Endothelial cell of umbilical vein (primary cell): ENCODE measurements at regions not wholly inside any gene's neighbourhood (a gene's known extent, or its start where the extent isn't known, plus 50 kb on each side); places are given as distances from the start of the nearest gene placed in this dataset.

Experiments used
- BruUV-seq: library from RNA; stranded (reverse); fragments of 400-500 nt; replicated peaks from 2 replicates; lab custom pipeline; 2021; lab: Mats Ljungman, UMichigan
- CTCF ChIA-PET: fragments of 300-600, 350-600 bp; sonication (Branson Sonifier 250); formaldehyde crosslinking; loops from one replicate; lab custom pipeline; 2021; ENCODE audit warnings: antibody characterized with exemption, inconsistent platforms; lab: Charles Lee
- POLR2A ChIA-PET: fragments of 300-600, 350-600 bp; sonication (Branson Sonifier 250); formaldehyde crosslinking; loops from one replicate; lab custom pipeline; 2021; ENCODE audit warnings: antibody characterized with exemption, inconsistent platforms; lab: Charles Lee
- DNase-seq: peaks from one replicate; pipeline ENCODE4 v3.0.0-alpha.2; 2011; ENCODE audit warnings: low read depth, low spot score
- FAIRE-seq: peaks from 2 replicates; lab custom pipeline; 2011; peaks lifted over from hg19 to GRCh38; lab: Jason Lieb, UNC
- H2AFZ ChIP-seq: 2 replicates; pipeline ENCODE4 v1.6.0; 2012; ENCODE audit warnings: low read depth, low read length, control low read depth, inconsistent platforms
- H3K27ac ChIP-seq: 2 replicates; pipeline ENCODE4 v1.5.1; 2011; ENCODE audit warnings: low read depth, mild to moderate bottlenecking, control low read depth, low read length, moderate library complexity; ENCODE audit not compliant: insufficient read depth
- H3K27me3 ChIP-seq, 2 experiments: 2 replicates each; pipeline versions ENCODE4 v1.6.0 to v1.6.1; 2011; ENCODE audit warnings: low read length in 2 of 2, mixed read lengths in 1 of 2; ENCODE audit not compliant: control insufficient read depth in 2 of 2, insufficient read depth in 2 of 2
- H3K36me3 ChIP-seq, 2 experiments: 2 replicates in 1 of 2; 3 replicates in 1 of 2; pipeline ENCODE4 v1.5.1; 2011; ENCODE audit warnings: low read length in 2 of 2, mild to moderate bottlenecking in 1 of 2, moderate library complexity in 1 of 2; ENCODE audit not compliant: control insufficient read depth in 2 of 2, insufficient read depth in 2 of 2; ENCODE audit errors: extremely low read depth in 1 of 2
- H3K4me1 ChIP-seq: 3 replicates; pipeline ENCODE4 v1.5.1; 2011; ENCODE audit warnings: mild to moderate bottlenecking, low read length; ENCODE audit not compliant: control insufficient read depth, insufficient read depth; ENCODE audit errors: extremely low read depth
- H3K4me2 ChIP-seq: 2 replicates; pipeline ENCODE4 v1.6.1; 2011; ENCODE audit warnings: low read length, control low read depth, mixed read lengths; ENCODE audit not compliant: insufficient read depth
- H3K4me3 ChIP-seq, 3 experiments: fragments of 200-600 bp in 1 of 3; sonication (generic), shearing (Covaris generic) in 1 of 3; replicated peaks in 1 of 3; 2 replicates each; pipeline ENCODE4 v1.5.1; 2011 to 2016; ENCODE audit warnings: control low read depth in 3 of 3, low read length in 3 of 3, mild to moderate bottlenecking in 2 of 3, inconsistent platforms in 1 of 3, low read depth in 1 of 3, moderate library complexity in 1 of 3; ENCODE audit not compliant: insufficient read depth in 1 of 3
- H3K79me2 ChIP-seq: 2 replicates; pipeline ENCODE4 v1.6.0; 2012; ENCODE audit warnings: low read length, inconsistent platforms; ENCODE audit not compliant: control insufficient read depth, insufficient read depth
- H3K9ac ChIP-seq: replicated peaks from 2 replicates; pipeline ENCODE3; 2011; ENCODE audit warnings: low read length, control low read depth; ENCODE audit not compliant: insufficient read depth; ENCODE audit errors: extremely low read depth
- H3K9me1 ChIP-seq: replicated peaks from 3 replicates; pipeline ENCODE4 v1.6.0; 2011; ENCODE audit warnings: mild to moderate bottlenecking, low read length; ENCODE audit not compliant: control insufficient read depth, insufficient read depth; ENCODE audit errors: extremely low read depth
- H3K9me3 ChIP-seq: replicated peaks from 2 replicates; pipeline ENCODE4 v1.5.1; 2012; ENCODE audit warnings: low read length, inconsistent platforms; ENCODE audit not compliant: control insufficient read depth, insufficient read depth
- H4K20me1 ChIP-seq: replicated peaks from 2 replicates; pipeline ENCODE3; 2011; ENCODE audit warnings: mild to moderate bottlenecking, low read length; ENCODE audit not compliant: control insufficient read depth, insufficient read depth; ENCODE audit errors: extremely low read depth
- EZH2 ChIP-seq: IDR thresholded peaks from 2 replicates; pipeline ENCODE4 v1.6.1; 2012; ENCODE audit warnings: borderline replicate concordance, low read depth, mild to moderate bottlenecking, moderate library complexity, low read length, inconsistent platforms; ENCODE audit not compliant: severe bottlenecking
- FOS ChIP-seq: IDR thresholded peaks from 2 replicates; pipeline ENCODE4 v1.6.1; 2011; ENCODE audit warnings: mild to moderate bottlenecking, low read length, moderate library complexity, borderline replicate concordance; ENCODE audit not compliant: insufficient read depth
- GATA2 ChIP-seq: IDR thresholded peaks from 2 replicates; pipeline ENCODE4 v1.7.0; 2011; ENCODE audit warnings: low read depth, mild to moderate bottlenecking, moderate library complexity, mixed read lengths, low read length; ENCODE audit not compliant: insufficient read length, insufficient read depth
- JUN ChIP-seq: IDR thresholded peaks from 2 replicates; pipeline ENCODE4 v1.6.1; 2011; ENCODE audit warnings: borderline replicate concordance, low read depth; ENCODE audit not compliant: insufficient read length, insufficient read depth
- MYC ChIP-seq: IDR thresholded peaks from one replicate; pipeline ENCODE4 v1.6.1; 2011; ENCODE audit warnings: mild to moderate bottlenecking, low read depth, low read length
- POLR2A ChIP-seq: IDR thresholded peaks from 2 replicates; pipeline ENCODE4 v1.6.1; 2012; ENCODE audit warnings: low read depth, mild to moderate bottlenecking, control low read depth, low read length
- POLR2AphosphoS5 ChIP-seq: IDR thresholded peaks from 2 replicates; pipeline ENCODE4 v1.6.1; 2012; ENCODE audit warnings: low read depth, mild to moderate bottlenecking, control low read depth, low read length, moderate library complexity; ENCODE audit not compliant: insufficient read depth
- dilution Hi-C: fragments of 300-500 bp; cut with MboI; formaldehyde crosslinking; loops from one replicate; pipeline ENCODE4 v1.15.0; 2019; ENCODE audit warnings: low sequenced_read_pairs; ENCODE audit not compliant: extremely low pct_ligation_motif_present
- intact Hi-C: fragments of 100-400 bp; cut with micrococcal nuclease; formaldehyde crosslinking; loops from one replicate; pipeline ENCODE4 v1.10.0; 2022
- TF ChIP-seq, protein P1 (sequence below): IDR thresholded peaks from 2 replicates; pipeline ENCODE4 v1.6.1; 2011; ENCODE audit not compliant: insufficient read depth, insufficient read length

GRCh38 chr10:71004176-71005075, 116.1 kb upstream of the PCBD1 start:
- no peaks in the 10 kb centered on the region for H3K9me3 ChIP-seq
- H2AFZ ChIP-seq, result no peak overlapping the region
- DNase-seq, result no peak
- no peak for FAIRE-seq
- no peaks in the 10 kb centered on the region for H4K20me1 ChIP-seq
- H3K9me1 ChIP-seq, result no peaks in the 10 kb centered on the region
- intact Hi-C loops (no loop called here), dilution Hi-C loops (no loop called here)
- H3K4me1 ChIP-seq, result no peaks in the 10 kb centered on the region
- no peak overlapping the region for H3K9ac ChIP-seq
- H3K27ac ChIP-seq, result no peak overlapping the region
- no peaks in the 10 kb centered on the region for H3K79me2 ChIP-seq
- peaks cover 0 to 4% of the 10 kb centered on the region in 2 experiments for H3K27me3 ChIP-seq
- BruUV-seq, result no TSS peak
- CTCF ChIA-PET, result interaction anchor here (0.6 to 0.9 kb wide), 2 partner anchors 13 to 15 kb away, joined by 3 read pairs; no protein-coding TSS in a partner anchor
- H3K36me3 ChIP-seq, result no peaks in the 10 kb centered on the region
- no peak for TF ChIP-seq GATA2
- TF ChIP-seq JUN, result no peak
- TF ChIP-seq MYC, result no peak
- no peak for TF ChIP-seq POLR2AphosphoS5
- no peak for TF ChIP-seq FOS
- TF ChIP-seq EZH2, result no peak
- TF ChIP-seq, protein P1, sequence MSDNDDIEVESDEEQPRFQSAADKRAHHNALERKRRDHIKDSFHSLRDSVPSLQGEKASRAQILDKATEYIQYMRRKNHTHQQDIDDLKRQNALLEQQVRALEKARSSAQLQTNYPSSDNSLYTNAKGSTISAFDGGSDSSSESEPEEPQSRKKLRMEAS, result no peak
- no peak for TF ChIP-seq POLR2A
- POLR2A ChIA-PET, result no interaction called here
- no peak overlapping the region for H3K4me3 ChIP-seq
- no peak overlapping the region for H3K4me2 ChIP-seq
